CD4-positive, CD25-positive, alpha-beta regulatory T cell (primary cell): ENCODE measurements at regions not wholly inside any gene's neighbourhood (a gene's known extent, or its start where the extent isn't known, plus 50 kb on each side); places are given as distances from the start of the nearest gene placed in this dataset.

Source experiments
- ATAC-seq, 2 donors: fragments of 150-1000 bp; cut with Tn5 transposase; one replicate each; pipeline ENCODE4 v1.10.0; 2021; ENCODE audit warnings: low read depth in 2 of 2, moderate number of reproducible peaks in 2 of 2, moderate library complexity in 1 of 2
- DNase-seq, 3 donors: peaks; one replicate each; pipeline versions ENCODE4 v3.0.0 to v3.0.0-alpha.2; 2012 to 2022; ENCODE audit warnings: mixed read lengths in 1 of 3
- H3K27ac ChIP-seq: one replicate; pipeline ENCODE4 v1.7.0; 2013; ENCODE audit warnings: mild to moderate bottlenecking, low read length; ENCODE audit not compliant: insufficient read depth, poor library complexity, severe bottlenecking
- H3K27me3 ChIP-seq: one replicate; pipeline ENCODE4 v1.7.0; 2013; ENCODE audit warnings: low read length; ENCODE audit not compliant: control insufficient read depth, insufficient read depth
- H3K36me3 ChIP-seq: one replicate; pipeline ENCODE4 v1.7.0; 2013; ENCODE audit warnings: mild to moderate bottlenecking, low read length, moderate library complexity; ENCODE audit not compliant: control insufficient read depth, insufficient read depth
- H3K4me1 ChIP-seq: 2 replicates; pipeline ENCODE4 v1.7.0; 2013; ENCODE audit warnings: mild to moderate bottlenecking, low read length; ENCODE audit not compliant: insufficient read depth, control insufficient read depth, poor library complexity, severe bottlenecking
- H3K4me3 ChIP-seq: one replicate; pipeline ENCODE4 v1.7.0; 2013; ENCODE audit warnings: low read depth, mild to moderate bottlenecking, low read length, moderate library complexity
- H3K9me3 ChIP-seq, 2 experiments: 1 replicate in 1 of 2; 2 replicates in 1 of 2; pipeline ENCODE4 v1.7.0; 2013; ENCODE audit warnings: low read length in 2 of 2, mild to moderate bottlenecking in 1 of 2, moderate library complexity in 1 of 2; ENCODE audit not compliant: control insufficient read depth in 2 of 2
- H3K27ac Mint-ChIP-seq, 3 donors: one replicate each; pipeline ENCODE4 v1.8.0; 2020 to 2022; ENCODE audit warnings: mild to moderate bottlenecking in 3 of 3, mixed read lengths in 3 of 3, moderate library complexity in 2 of 3
- H3K27me3 Mint-ChIP-seq: one replicate; pipeline ENCODE4 v1.8.0; 2022; ENCODE audit warnings: mild to moderate bottlenecking, mixed read lengths
- H3K36me3 Mint-ChIP-seq: one replicate; pipeline ENCODE4 v1.8.0; 2020; ENCODE audit warnings: mixed read lengths
- H3K4me1 Mint-ChIP-seq, 4 donors: one replicate each; pipeline ENCODE4 v1.8.0; 2020 to 2022; ENCODE audit warnings: mixed read lengths in 4 of 4, mild to moderate bottlenecking in 1 of 4
- H3K4me3 Mint-ChIP-seq, 4 donors: one replicate each; pipeline ENCODE4 v1.8.0; 2020 to 2022; ENCODE audit warnings: mild to moderate bottlenecking in 4 of 4, mixed read lengths in 4 of 4, moderate library complexity in 3 of 4
- H3K9me3 Mint-ChIP-seq, 7 donors: one replicate each; pipeline ENCODE4 v1.8.0; 2020 to 2022; ENCODE audit warnings: mixed read lengths in 7 of 7, mild to moderate bottlenecking in 3 of 7, moderate library complexity in 2 of 7

DNA sequence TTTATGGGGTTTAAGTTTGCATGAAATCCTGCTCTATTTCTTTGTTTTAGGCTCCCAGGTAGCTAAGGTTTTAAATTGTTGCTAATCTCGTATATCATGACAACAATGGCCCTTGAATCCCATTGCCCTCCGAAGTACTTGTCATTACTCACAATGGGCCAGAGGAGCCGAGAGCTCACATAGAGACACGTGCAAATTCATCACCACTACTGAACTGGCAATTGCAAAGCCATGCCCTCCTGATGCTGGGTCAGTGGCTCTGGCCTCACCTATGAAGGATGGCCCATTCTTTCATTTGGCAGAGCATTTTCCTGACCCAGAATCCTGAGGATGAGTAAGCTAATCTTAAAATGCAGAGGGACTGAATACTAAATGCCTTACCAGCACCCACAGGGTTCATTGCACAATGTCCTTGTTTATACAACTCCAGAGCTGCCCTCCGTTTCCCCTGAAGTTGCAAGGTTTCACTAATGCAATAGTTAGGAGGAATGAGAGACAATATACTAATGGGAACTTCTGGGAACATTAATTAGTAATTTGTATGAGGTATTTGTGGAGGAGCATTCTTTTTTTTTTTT, 71.6 kb upstream of the GAREM1 start:
- H3K4me1 ChIP-seq = no peaks in the 10 kb centered on the region
- Mint-ChIP-seq H3K27ac (no peak overlapping the region), H3K4me3 (no peak overlapping the region), H3K27me3 (peaks cover 7% of the 10 kb centered on the region), H3K9me3 (peaks cover 0 to 2% (median 0%) of the 10 kb centered on the region in 7 donors), H3K36me3 (no peaks in the 10 kb centered on the region), H3K4me1 (peaks cover 0 to 2% (median 0%) of the 10 kb centered on the region in 4 donors)
- no peaks in the 10 kb centered on the region for H3K9me3 ChIP-seq
- no peaks in the 10 kb centered on the region for H3K27me3 ChIP-seq
- ATAC-seq (no peak), DNase-seq (no peak)
- H3K36me3 ChIP-seq = no peaks in the 10 kb centered on the region
- H3K27ac ChIP-seq = no peak overlapping the region
- H3K4me3 ChIP-seq = no peak overlapping the region

DNA sequence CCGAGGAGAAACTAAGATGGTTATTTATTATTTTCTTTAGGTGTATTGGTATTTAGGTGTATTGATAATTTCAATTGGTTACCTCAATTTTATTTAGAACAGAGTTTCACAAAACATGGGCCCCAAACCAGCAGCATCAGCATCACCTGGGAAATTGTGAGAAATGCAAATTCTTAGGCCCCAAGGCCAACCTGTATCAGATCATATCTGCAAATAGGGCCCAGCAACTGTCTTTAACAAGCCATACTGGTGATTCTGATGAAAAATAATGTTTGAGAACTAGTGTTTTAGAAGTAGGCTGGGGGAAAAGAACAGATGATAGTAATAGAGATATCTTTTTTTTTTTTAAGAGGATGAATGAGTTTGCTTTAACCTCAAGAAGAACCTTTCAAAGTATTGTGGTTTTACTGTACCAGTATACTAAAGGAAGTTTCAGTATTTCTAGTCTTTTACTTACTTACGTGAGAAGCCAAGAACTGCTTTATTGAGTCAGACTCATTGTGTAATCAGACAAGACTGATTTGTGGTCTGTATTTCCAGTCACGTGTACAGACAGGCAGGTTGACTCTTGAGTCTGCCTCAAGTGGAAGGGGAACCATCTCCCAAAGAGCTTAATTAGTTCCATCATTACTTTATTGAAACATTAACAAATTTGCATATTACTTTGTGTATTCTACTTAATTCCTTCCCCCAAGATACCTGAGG, 60.4 kb upstream of the GAREM1 start:
- Mint-ChIP-seq H3K4me3 (peak overlapping the region in 1 of 4 donors; percentile 15), H3K27ac (peak overlapping the region in 2 of 3 donors; percentile 0 to 47), H3K9me3 (peaks cover 0 to 1% (median 0%) of the 10 kb centered on the region in 7 donors), H3K27me3 (peaks cover 9% of the 10 kb centered on the region), H3K4me1 (peaks cover 0 to 13% (median 4%) of the 10 kb centered on the region in 4 donors), H3K36me3 (no peaks in the 10 kb centered on the region)
- DNase-seq (peak in 2 of 3 donors; percentile 13 to 41), ATAC-seq (peak; percentile 34 to 52)
- H3K4me1 ChIP-seq = no peaks in the 10 kb centered on the region
- no peak overlapping the region for H3K27ac ChIP-seq
- no peak overlapping the region for H3K4me3 ChIP-seq
- no peaks in the 10 kb centered on the region for H3K27me3 ChIP-seq
- no peaks in the 10 kb centered on the region for H3K9me3 ChIP-seq
- H3K36me3 ChIP-seq = no peaks in the 10 kb centered on the region

DNA sequence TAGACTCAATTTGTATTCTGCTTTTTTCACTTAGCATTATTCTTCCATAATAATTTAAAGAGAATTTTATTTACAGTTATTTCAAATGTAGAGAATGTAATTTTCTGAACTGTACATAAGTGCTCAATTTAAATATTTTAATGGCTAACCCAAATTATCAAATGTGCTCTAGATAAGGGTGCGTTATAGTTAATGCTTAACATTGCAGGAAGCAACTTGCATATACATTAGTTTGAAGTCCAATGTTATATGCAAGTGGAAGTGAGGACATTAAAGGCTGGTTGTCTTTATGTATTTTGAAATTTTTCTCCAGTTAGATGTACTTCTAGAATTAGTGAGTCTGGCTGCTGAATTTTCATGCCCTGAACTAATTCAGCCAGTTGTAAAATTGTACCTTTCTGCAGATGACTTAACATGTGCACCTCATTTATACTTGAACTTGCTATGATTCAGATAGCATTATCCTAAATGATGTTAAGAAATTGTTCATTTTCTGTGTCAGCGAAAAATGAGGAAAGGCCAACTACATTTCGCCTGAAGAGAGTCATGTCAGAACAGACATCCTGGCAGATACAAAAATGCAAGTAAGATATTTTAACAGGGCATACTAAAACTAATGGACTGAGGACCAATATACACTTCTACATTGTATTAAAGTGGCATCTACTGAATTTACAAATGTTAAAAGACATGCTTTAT, 59.2 kb upstream of the GAREM1 start:
- Mint-ChIP-seq H3K9me3 (peaks cover 0 to 2% (median 0%) of the 10 kb centered on the region in 7 donors), H3K4me3 (no peak overlapping the region), H3K36me3 (no peaks in the 10 kb centered on the region), H3K27ac (no peak overlapping the region), H3K4me1 (peaks cover 0 to 13% (median 4%) of the 10 kb centered on the region in 4 donors), H3K27me3 (peaks cover 9% of the 10 kb centered on the region)
- no peaks in the 10 kb centered on the region for H3K27me3 ChIP-seq
- no peaks in the 10 kb centered on the region for H3K9me3 ChIP-seq
- H3K4me3 ChIP-seq = no peak overlapping the region
- H3K4me1 ChIP-seq = no peaks in the 10 kb centered on the region
- no peak overlapping the region for H3K27ac ChIP-seq
- no peak for DNase-seq
- no peaks in the 10 kb centered on the region for H3K36me3 ChIP-seq
- ATAC-seq = no peak

DNA sequence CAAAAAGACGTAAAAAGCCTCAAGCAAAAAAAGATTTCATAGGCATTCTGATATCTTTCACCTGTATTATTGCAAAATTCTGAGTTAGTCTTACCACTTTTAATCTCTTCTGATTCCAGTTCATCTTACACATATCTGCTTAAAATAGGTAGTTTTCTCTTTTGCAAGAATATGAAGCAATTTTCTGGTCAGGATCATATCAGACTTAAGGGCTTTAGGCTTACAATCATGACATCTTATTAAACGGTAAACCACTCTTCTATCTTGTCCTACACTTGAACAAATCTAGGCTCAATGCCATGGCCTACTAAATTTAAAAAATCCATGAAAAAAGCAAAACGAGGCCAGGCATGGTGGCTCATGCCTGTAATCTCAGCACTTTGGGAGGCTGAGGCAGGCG, 50.1 kb upstream of the GAREM1 start:
- ATAC-seq = no peak
- no peaks in the 10 kb centered on the region for H3K4me1 Mint-ChIP-seq

More for the DNA sequence above, 50.1 kb upstream of the GAREM1 start:
- Mint-ChIP-seq H3K27ac (no peak overlapping the region), H3K9me3 (peaks cover 0 to 2% (median 0%) of the 10 kb centered on the region in 7 donors), H3K36me3 (no peaks in the 10 kb centered on the region), H3K4me3 (no peak overlapping the region), H3K27me3 (peaks cover 10% of the 10 kb centered on the region)
- Histone ChIP-seq H3K27ac (no peak overlapping the region), H3K27me3 (peaks cover 3% of the 10 kb centered on the region), H3K4me3 (no peak overlapping the region), H3K9me3 (no peaks in the 10 kb centered on the region), H3K4me1 (no peaks in the 10 kb centered on the region), H3K36me3 (no peaks in the 10 kb centered on the region)
- DNase-seq = no peak
